ENCODE measurements at regions not wholly inside any gene's neighbourhood (a gene's known extent, or its start where the extent isn't known, plus 50 kb on each side); places are given as distances from the start of the nearest gene placed in this dataset.
"Not testable (repeated sequence)": the region's sequence is repeated elsewhere in the genome, so short reads cannot be mapped to it uniquely, and the experiment has no call there.

DNA sequence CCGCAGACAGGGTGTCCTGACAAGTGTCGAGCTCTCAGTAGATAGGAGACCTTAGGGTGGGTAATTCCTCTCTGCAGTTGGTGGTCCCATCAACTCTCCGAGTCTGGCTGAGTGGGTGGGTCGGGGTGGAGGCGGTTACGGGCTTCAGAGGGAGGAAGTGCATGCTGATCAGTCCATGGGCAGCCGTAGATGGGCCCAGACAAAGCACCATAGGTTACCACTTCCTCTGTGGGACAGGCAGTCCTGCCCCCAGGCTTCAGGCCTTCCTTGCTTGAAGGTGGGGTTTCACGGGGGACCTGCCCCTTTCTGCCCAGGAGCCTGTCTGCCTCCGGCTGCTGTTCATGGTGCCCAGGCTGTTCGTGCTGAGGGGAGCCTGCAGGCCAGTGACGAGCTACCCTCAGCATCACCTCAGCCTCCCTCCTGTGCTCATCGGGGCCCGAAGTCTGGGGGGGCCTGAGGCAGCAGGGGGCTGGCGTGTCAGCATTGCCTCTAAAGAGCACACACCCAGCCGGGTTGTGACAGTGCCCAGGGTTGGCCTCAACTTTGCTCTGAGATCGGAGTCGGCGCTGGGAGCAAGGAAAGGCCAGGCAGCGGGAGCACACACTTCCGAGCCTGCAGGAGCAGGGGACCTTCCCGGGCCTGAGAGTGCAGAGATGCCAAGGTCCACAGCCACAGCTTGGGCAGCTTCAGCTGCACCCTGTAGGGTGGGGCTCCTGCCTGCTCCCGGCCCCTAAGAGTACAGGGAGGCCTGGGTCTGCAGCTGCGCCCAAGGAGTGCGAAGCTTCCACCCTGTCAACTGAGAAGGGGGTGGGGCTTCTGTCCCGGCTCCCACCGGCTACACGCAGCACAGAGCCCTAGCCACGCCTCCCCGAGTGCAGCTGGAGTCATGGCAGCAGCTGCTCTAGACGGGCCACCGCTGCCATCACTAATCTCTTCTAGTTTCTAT, 225.4 kb upstream of the NRIP1 start:
- no peaks in the 10 kb centered on the region; a peak in 1 of 22 replicates for H3K27me3 ChIP-seq
- TF ChIP-seq Cebpa-rat (IDR thresholded peaks at IDR 0.05), result no peak
- H3K27ac ChIP-seq, result no peak overlapping the region
- H3K4me2 ChIP-seq, result no peak overlapping the region
- H3K4me1 ChIP-seq, result 0 out of 20 replicates have a peak, but pooled peaks cover 0 to 4% (median 0%) of the 10 kb centered on the region in 10 experiments
- H3K9ac ChIP-seq, result no peak overlapping the region
- H4K20me1 ChIP-seq, result no peaks in the 10 kb centered on the region
- H3K9me3 ChIP-seq (replicated peaks in 1 of 11), result peaks cover 0 to 25% (median 10%) of the 10 kb centered on the region in 11 experiments; a peak in 14 of 22 replicates
- H3K4me3 ChIP-seq, result no peak overlapping the region
- H3K36me3 ChIP-seq, result no peaks in the 10 kb centered on the region

DNA sequence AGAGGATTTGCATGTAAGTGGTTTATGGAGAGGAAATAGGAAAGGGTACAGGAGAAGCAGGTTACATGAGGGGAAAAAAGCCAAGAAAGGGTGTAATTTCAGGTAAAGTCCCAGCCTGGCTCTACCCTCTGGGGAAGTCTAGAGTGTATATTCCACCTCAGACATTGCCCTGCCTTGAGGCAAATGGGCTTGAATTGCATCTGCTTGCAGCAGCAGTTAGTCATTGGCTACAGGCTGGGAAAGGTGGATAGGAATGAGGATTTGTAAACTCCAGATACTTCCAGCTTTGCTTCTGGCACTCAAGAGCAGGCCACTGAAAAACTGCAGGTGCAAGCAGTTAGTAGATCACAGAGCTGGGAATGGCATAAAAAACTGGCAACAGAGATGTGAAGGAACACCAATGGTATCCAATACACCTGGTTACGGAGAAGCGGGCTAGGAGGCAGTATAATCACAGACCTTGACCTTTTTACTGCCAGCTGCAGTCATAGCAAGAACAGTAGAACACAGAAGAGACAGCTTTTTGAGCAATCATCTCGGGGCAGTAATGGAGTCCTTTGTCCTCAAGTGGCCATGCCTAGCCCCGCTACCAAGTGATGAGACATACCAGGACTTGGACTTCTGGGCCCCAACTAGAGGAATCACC, 226.9 kb upstream of the NRIP1 start:
- Histone ChIP-seq H3K4me2 (no peak overlapping the region), H4K20me1 (no peaks in the 10 kb centered on the region), H3K9ac (no peak overlapping the region), H3K27ac (no peak overlapping the region), H3K36me3 (no peaks in the 10 kb centered on the region), H3K4me1 (0 out of 20 replicates have a peak, but pooled peaks cover 0 to 4% (median 0%) of the 10 kb centered on the region in 10 experiments), H3K27me3 (no peaks in the 10 kb centered on the region), H3K9me3 (replicated peaks in 1 of 11) (peaks cover 0 to 25% (median 8%) of the 10 kb centered on the region in 11 experiments; a peak in 13 of 22 replicates), H3K4me3 (no peak overlapping the region)
- TF ChIP-seq Cebpa-rat (IDR thresholded peaks at IDR 0.05), result no peak

DNA sequence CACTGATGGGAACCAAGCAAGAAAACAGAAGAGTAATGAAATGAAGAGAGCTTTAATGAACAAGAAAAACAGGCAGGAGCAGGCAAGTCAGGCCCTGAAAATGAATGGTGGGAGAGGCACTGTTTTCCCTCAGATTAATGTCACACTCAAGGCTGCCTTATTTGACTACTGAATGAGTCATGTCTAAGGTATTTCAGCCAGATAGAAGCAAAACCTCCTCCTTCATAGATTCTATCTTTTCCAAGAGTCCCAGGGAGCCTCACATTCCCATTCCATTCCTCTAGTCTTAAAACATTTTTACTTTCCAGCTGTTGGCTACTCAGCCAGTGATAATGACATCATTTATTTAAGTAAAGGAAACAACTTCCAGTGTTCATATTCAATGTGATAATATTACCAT, 228.4 kb upstream of the NRIP1 start:
- TF ChIP-seq Cebpa-rat (IDR thresholded peaks at IDR 0.05), result no peak
- H3K27ac ChIP-seq, result no peak overlapping the region
- no peak overlapping the region for H3K4me2 ChIP-seq
- no peaks in the 10 kb centered on the region for H4K20me1 ChIP-seq
- H3K27me3 ChIP-seq, result no peaks in the 10 kb centered on the region
- H3K9me3 ChIP-seq (replicated peaks in 1 of 11), result peaks cover 0 to 25% (median 8%) of the 10 kb centered on the region in 11 experiments; a peak in 15 of 22 replicates
- H3K9ac ChIP-seq, result no peak overlapping the region
- H3K36me3 ChIP-seq, result no peaks in the 10 kb centered on the region
- no peak overlapping the region for H3K4me3 ChIP-seq
- H3K4me1 ChIP-seq, result peaks cover 0 to 11% (median 2%) of the 10 kb centered on the region in 10 experiments; a peak in 7 of 20 replicates

DNA sequence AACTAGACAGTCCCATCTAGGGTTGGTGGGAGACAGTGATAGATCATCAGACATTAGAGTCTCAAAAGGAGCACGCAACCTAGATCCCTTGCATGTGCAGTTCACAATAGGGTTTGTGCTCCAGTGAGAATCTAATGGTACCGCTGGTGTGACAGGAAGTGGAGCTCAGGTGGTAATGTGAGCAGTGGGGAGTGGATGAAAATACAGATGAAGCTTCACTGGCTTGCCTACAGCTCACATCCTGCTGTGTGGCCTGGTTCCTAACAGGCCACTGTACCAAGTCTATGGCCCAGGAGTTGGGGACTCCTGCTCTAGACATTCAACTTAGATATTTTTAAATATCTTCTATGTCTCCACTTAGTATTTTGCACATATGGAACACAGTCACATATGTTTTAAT, 231.1 kb upstream of the NRIP1 start:
- Histone ChIP-seq H3K4me2 (no peak overlapping the region), H4K20me1 (no peaks in the 10 kb centered on the region), H3K9ac (no peak overlapping the region), H3K4me3 (no peak overlapping the region), H3K36me3 (no peaks in the 10 kb centered on the region), H3K27ac (no peak overlapping the region), H3K9me3 (replicated peaks in 1 of 11) (peaks cover 9 to 28% (median 17%) of the 10 kb centered on the region in 11 experiments), H3K4me1 (peaks cover 0 to 8% (median 2%) of the 10 kb centered on the region in 10 experiments; a peak in 7 of 20 replicates), H3K27me3 (no peaks in the 10 kb centered on the region)
- TF ChIP-seq Cebpa-rat (IDR thresholded peaks at IDR 0.05), result no peak

DNA sequence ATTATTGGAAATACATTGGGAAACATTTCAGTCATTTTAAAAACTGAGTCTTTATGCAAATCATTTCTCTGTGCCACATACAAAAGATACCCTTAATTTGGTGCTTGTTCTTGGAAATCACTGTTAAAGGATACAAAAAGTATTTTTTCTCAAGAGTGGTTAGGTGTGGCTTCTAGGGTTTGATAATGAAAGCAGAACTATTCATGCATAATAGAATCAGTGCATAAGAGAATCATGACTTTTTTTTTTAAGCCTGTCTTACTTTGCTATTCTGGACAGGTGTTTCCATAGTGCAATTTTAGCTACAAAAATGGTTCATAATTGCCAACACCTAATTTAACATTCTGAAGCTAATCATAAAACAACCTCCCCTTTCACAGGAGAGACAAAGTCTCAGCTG, 233.0 kb upstream of the NRIP1 start:
- no peak overlapping the region for H3K4me3 ChIP-seq
- H3K4me1 ChIP-seq, result peaks cover 0 to 8% (median 2%) of the 10 kb centered on the region in 10 experiments; a peak in 7 of 20 replicates
- H3K9ac ChIP-seq, result no peak overlapping the region
- H4K20me1 ChIP-seq, result no peaks in the 10 kb centered on the region
- peaks cover 22 to 45% (median 33%) of the 10 kb centered on the region in 11 experiments for H3K9me3 ChIP-seq (replicated peaks in 1 of 11)
- no peaks in the 10 kb centered on the region for H3K36me3 ChIP-seq
- TF ChIP-seq Cebpa-rat (IDR thresholded peaks at IDR 0.05), result no peak
- H3K27me3 ChIP-seq, result no peaks in the 10 kb centered on the region
- no peak overlapping the region for H3K27ac ChIP-seq
- H3K4me2 ChIP-seq, result no peak overlapping the region

DNA sequence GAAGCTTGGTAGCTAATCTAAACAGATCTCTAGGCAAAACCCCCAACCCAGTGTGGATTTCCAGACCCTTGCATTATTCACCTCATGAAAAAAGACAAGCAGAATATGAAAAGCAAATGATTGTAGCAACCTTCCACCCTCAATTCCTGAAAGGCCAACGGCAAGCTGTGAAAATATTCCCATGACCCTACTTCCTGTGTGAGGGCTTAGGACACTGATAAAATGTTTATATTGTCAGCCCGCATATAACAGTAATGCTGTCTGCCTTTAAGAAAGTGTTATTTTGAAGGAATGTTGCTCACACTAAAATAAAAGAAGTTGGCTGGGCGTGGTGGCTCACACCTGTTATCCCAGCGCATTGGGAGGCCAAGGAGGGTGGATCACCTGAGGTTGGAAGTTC, 233.5 kb upstream of the NRIP1 start:
- Histone ChIP-seq H3K27me3 (no peaks in the 10 kb centered on the region), H3K9me3 (replicated peaks in 1 of 11) (peaks cover 22 to 45% (median 33%) of the 10 kb centered on the region in 11 experiments), H3K27ac (no peak overlapping the region), H3K9ac (no peak overlapping the region), H4K20me1 (no peaks in the 10 kb centered on the region), H3K36me3 (no peaks in the 10 kb centered on the region), H3K4me1 (peaks cover 0 to 8% (median 2%) of the 10 kb centered on the region in 10 experiments; a peak in 7 of 20 replicates), H3K4me2 (no peak overlapping the region), H3K4me3 (no peak overlapping the region)
- TF ChIP-seq Cebpa-rat (IDR thresholded peaks at IDR 0.05), result no peak

DNA sequence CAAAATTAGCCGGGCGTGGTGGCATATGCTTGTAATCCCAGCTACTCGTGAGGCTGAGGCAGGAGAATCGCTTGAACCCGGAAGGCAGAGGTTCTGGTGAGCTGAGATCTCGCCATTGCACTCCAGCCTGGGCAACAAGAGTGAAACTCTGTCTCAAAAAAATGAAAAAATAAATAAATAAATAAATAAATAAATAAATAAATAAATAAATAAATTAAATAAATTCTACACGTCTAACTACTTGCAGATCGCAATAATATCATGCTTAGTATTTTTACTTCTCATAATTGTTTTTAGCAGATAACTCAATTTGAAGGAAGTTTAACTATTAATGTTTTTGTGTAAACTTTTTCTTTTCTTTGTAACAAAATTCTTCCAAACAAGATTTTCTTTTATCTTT, 234.0 kb upstream of the NRIP1 start:
- not testable (repeated sequence) for H3K27ac ChIP-seq, H3K9ac ChIP-seq, H3K4me3 ChIP-seq

DNA sequence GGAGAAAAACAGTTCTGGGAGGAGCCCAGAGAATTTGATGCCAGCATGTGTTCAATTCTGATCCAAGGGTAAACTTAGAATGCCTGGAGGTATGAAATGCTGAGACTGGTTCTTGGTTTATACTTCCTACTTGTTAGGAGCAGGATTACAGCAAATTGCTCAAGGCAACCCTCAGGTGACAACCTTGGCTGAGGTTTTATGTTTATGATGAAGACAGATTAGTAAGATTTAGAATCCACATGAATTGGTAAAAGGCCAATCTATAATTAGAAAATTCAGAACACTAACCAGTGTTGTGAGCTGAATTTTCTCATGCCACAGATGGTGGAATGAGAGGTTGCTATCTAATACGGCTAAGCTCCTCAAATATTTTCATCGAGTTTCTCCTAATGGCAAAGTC, 235.3 kb upstream of the NRIP1 start:
- Histone ChIP-seq H4K20me1 (no peaks in the 10 kb centered on the region), H3K4me2 (no peak overlapping the region), H3K9ac (no peak overlapping the region), H3K9me3 (replicated peaks in 1 of 11) (peaks cover 22 to 50% (median 33%) of the 10 kb centered on the region in 11 experiments), H3K27me3 (no peaks in the 10 kb centered on the region), H3K4me1 (peaks cover 0 to 8% (median 2%) of the 10 kb centered on the region in 10 experiments; a peak in 7 of 20 replicates), H3K4me3 (no peak overlapping the region; a peak in 1 of 20 replicates), H3K36me3 (no peaks in the 10 kb centered on the region), H3K27ac (no peak overlapping the region)
- TF ChIP-seq Cebpa-rat (IDR thresholded peaks at IDR 0.05), result no peak

More for the DNA sequence above, 234.0 kb upstream of the NRIP1 start:
- peaks cover 22 to 45% (median 33%) of the 10 kb centered on the region in 11 experiments for H3K9me3 ChIP-seq (replicated peaks in 1 of 11)
- not testable (repeated sequence) for H3K4me2 ChIP-seq, H4K20me1 ChIP-seq, H3K27me3 ChIP-seq, H3K4me1 ChIP-seq, H3K36me3 ChIP-seq

DNA sequence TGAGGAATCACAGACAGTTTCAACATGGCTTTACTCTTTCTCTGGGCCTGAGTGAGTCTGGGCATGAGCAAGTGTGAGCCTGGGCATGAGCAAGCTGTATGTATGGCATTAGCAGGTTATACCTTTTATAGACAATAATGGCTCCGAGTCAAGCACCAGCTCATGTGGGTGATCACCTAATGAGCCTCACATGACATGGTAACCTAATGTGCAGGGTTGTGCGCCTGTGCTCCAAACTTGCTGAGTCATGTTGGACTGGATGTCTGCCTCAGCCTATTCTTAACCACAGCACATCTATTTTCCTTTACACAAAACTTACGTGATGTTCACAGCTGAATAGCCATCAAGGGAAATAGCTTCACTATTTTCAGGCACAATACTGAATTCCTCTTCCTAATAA, 236.2 kb upstream of the NRIP1 start:
- H3K36me3 ChIP-seq, result no peaks in the 10 kb centered on the region
- H3K27me3 ChIP-seq, result no peaks in the 10 kb centered on the region
- no peak overlapping the region for H3K4me3 ChIP-seq

More for the DNA sequence above, 236.2 kb upstream of the NRIP1 start:
- no peak overlapping the region for H3K4me2 ChIP-seq
- no peaks in the 10 kb centered on the region for H4K20me1 ChIP-seq
- H3K27ac ChIP-seq, result no peak overlapping the region
- H3K9me3 ChIP-seq (replicated peaks in 1 of 11), result peaks cover 22 to 50% (median 36%) of the 10 kb centered on the region in 11 experiments
- no peak for TF ChIP-seq Cebpa-rat (IDR thresholded peaks at IDR 0.05)
- H3K9ac ChIP-seq, result no peak overlapping the region
- H3K4me1 ChIP-seq, result peaks cover 0 to 8% (median 2%) of the 10 kb centered on the region in 10 experiments; a peak in 7 of 20 replicates
